Activated CD8-positive, alpha-beta T cell treated with anti-CD3 and anti-CD28 coated beads for 36 hours (primary cell): ENCODE measurements at regions not wholly inside any gene's neighbourhood (a gene's known extent, or its start where the extent isn't known, plus 50 kb on each side); places are given as distances from the start of the nearest gene placed in this dataset.

Experiments used
- ATAC-seq: fragments of 200-7000 bp; cut with Tn5 transposase; one replicate; pipeline ENCODE4 v1.10.0; 2021; ENCODE audit warnings: mild to moderate bottlenecking, moderate library complexity
- CTCF ChIA-PET: fragments of 350-600 bp; sonication (Branson Sonifier 250); formaldehyde crosslinking; loops from one replicate; lab custom pipeline; 2021; ENCODE audit warnings: antibody characterized with exemption; lab: Charles Lee
- POLR2A ChIA-PET: fragments of 350-600 bp; sonication (Branson Sonifier 250); formaldehyde crosslinking; loops from one replicate; lab custom pipeline; 2021; ENCODE audit warnings: antibody characterized with exemption; lab: Charles Lee
- DNase-seq: peaks from one replicate; pipeline ENCODE4 v3.0.0-alpha.2; 2020
- H3K27ac Mint-ChIP-seq: one replicate; pipeline ENCODE4 v1.8.0; 2021; ENCODE audit warnings: mild to moderate bottlenecking, mixed read lengths
- H3K27me3 Mint-ChIP-seq: one replicate; pipeline ENCODE4 v1.8.0; 2021; ENCODE audit warnings: mixed read lengths
- H3K36me3 Mint-ChIP-seq: one replicate; pipeline ENCODE4 v1.8.0; 2021; ENCODE audit warnings: low read depth, mixed read lengths
- H3K4me1 Mint-ChIP-seq: one replicate; pipeline ENCODE4 v1.8.0; 2021; ENCODE audit warnings: low read depth, mixed read lengths
- H3K4me3 Mint-ChIP-seq: one replicate; pipeline ENCODE4 v1.8.0; 2021; ENCODE audit warnings: mild to moderate bottlenecking, moderate library complexity, mixed read lengths
- H3K9me3 Mint-ChIP-seq: one replicate; pipeline ENCODE4 v1.8.0; 2021; ENCODE audit warnings: mixed read lengths
- CTCF ChIP-seq: fragments of 200-600 bp; IDR thresholded peaks from one replicate; pipeline ENCODE4 v1.8.0; 2022; ENCODE audit warnings: antibody characterized with exemption, mild to moderate bottlenecking
- intact Hi-C: fragments of 100-400 bp; cut with micrococcal nuclease; formaldehyde crosslinking; loops from one replicate; pipeline ENCODE4 v1.10.0; 2022

- DNase-seq = no peak
- Mint-ChIP-seq H3K27ac (no peak overlapping the region), H3K4me3 (no peak overlapping the region), H3K36me3 (no peaks in the 10 kb centered on the region), H3K9me3 (peaks cover 13% of the 10 kb centered on the region), H3K27me3 (peaks cover 11% of the 10 kb centered on the region), H3K4me1 (no peaks in the 10 kb centered on the region)
- ATAC-seq = no peak
- no peak for TF ChIP-seq CTCF
- ChIA-PET CTCF (no interaction called here), POLR2A (interaction anchor here (0.8 kb wide), 1 partner anchor 467 kb away, joined by 3 read pairs; no protein-coding TSS in a partner anchor)
- intact Hi-C loops = no loop called here
Measured at GRCh38 chr5:38745836-38746732, 99.7 kb upstream of the OSMR start.

GRCh38 chr5:38749861-38750260 is 96.0 kb upstream of the OSMR start:
- intact Hi-C loops = no loop called here
- Mint-ChIP-seq H3K27me3 (peaks cover 8% of the 10 kb centered on the region), H3K9me3 (no peaks in the 10 kb centered on the region), H3K27ac (no peak overlapping the region), H3K4me1 (no peaks in the 10 kb centered on the region), H3K36me3 (no peaks in the 10 kb centered on the region), H3K4me3 (no peak overlapping the region)
- POLR2A ChIA-PET = no interaction called here
- TF ChIP-seq CTCF = no peak
- ATAC-seq (no peak), DNase-seq (no peak)
- CTCF ChIA-PET = no interaction called here

- no peak overlapping the region for H3K4me3 Mint-ChIP-seq
- intact Hi-C loops = no loop called here
- CTCF ChIA-PET = no interaction called here
Measured at GRCh38 chr5:38751103-38751502, 94.7 kb upstream of the OSMR start.

GRCh38 chr5:38752012-38752536 is 93.7 kb upstream of the OSMR start:
- Mint-ChIP-seq H3K36me3 (no peaks in the 10 kb centered on the region), H3K27ac (no peak overlapping the region), H3K9me3 (no peaks in the 10 kb centered on the region), H3K27me3 (peaks cover 4% of the 10 kb centered on the region), H3K4me1 (no peaks in the 10 kb centered on the region), H3K4me3 (no peak overlapping the region)
- TF ChIP-seq CTCF = no peak
- no peak for DNase-seq
- intact Hi-C loops = no loop called here
- POLR2A ChIA-PET = no interaction called here
- ATAC-seq = no peak
- CTCF ChIA-PET = no interaction called here

More at GRCh38 chr5:38751103-38751502, 94.7 kb upstream of the OSMR start:
- DNase-seq (no peak), ATAC-seq (no peak)
- POLR2A ChIA-PET = no interaction called here
- Mint-ChIP-seq H3K9me3 (no peaks in the 10 kb centered on the region), H3K27ac (no peak overlapping the region), H3K4me1 (no peaks in the 10 kb centered on the region), H3K36me3 (no peaks in the 10 kb centered on the region), H3K27me3 (peaks cover 8% of the 10 kb centered on the region)
- TF ChIP-seq CTCF = no peak

- no peak for TF ChIP-seq CTCF
- Mint-ChIP-seq H3K27ac (no peak overlapping the region), H3K9me3 (no peaks in the 10 kb centered on the region), H3K27me3 (peaks cover 2% of the 10 kb centered on the region), H3K4me3 (no peak overlapping the region), H3K36me3 (no peaks in the 10 kb centered on the region), H3K4me1 (no peaks in the 10 kb centered on the region)
- POLR2A ChIA-PET = no interaction called here
- CTCF ChIA-PET = no interaction called here
- no peak for ATAC-seq
- intact Hi-C loops = no loop called here
- DNase-seq = no peak
Measured at GRCh38 chr5:38752622-38753021, 93.2 kb upstream of the OSMR start.
